ENCODE measurements at regions not wholly inside any gene's neighbourhood (a gene's known extent, or its start where the extent isn't known, plus 50 kb on each side); places are given as distances from the start of the nearest gene placed in this dataset.
A peak's percentile ranks its signal among the peaks of the same experiment; 100 is the strongest.

- no peak for DNase-seq (ENCODE audit: low spot score)
- ATAC-seq (ENCODE audit: low FRiP score), result no peak
- TF ChIP-seq CTCF (IDR thresholded peaks at IDR 0.05), result no peak
Measured at GRCh38 chr16:6645768-6646568, 686.7 kb upstream of the RBFOX1 start.

GRCh38 chr16:6644916-6645315, 687.7 kb upstream of the RBFOX1 start:
- DNase-seq (ENCODE audit: low spot score), result no peak
- TF ChIP-seq CTCF (IDR thresholded peaks at IDR 0.05), result no peak
- no peak for ATAC-seq (ENCODE audit: low FRiP score)

- peak in 1 of 3 donors; percentile 46 for TF ChIP-seq CTCF (IDR thresholded peaks at IDR 0.05)
- ATAC-seq (ENCODE audit: low FRiP score) (no peak), DNase-seq (ENCODE audit: low spot score) (peak; percentile 30)
Measured at GRCh38 chr16:6643080-6643686, 689.5 kb upstream of the RBFOX1 start.

GRCh38 chr16:6642271-6642670, 690.4 kb upstream of the RBFOX1 start:
- no peak for ATAC-seq (ENCODE audit: low FRiP score)

GRCh38 chr16:6641091-6641490, 691.6 kb upstream of the RBFOX1 start:
- ATAC-seq (ENCODE audit: low FRiP score) (no peak), DNase-seq (ENCODE audit: low spot score) (no peak)
- TF ChIP-seq CTCF (IDR thresholded peaks at IDR 0.05), result no peak

More at GRCh38 chr16:6642271-6642670, 690.4 kb upstream of the RBFOX1 start:
- TF ChIP-seq CTCF (IDR thresholded peaks at IDR 0.05), result no peak
- no peak for DNase-seq (ENCODE audit: low spot score)

GRCh38 chr16:6636457-6636856, 696.2 kb upstream of the RBFOX1 start:
- DNase-seq (ENCODE audit: low spot score) (no peak), ATAC-seq (ENCODE audit: low FRiP score) (no peak)
- no peak for TF ChIP-seq CTCF (IDR thresholded peaks at IDR 0.05)

- no peak for ATAC-seq (ENCODE audit: low FRiP score)
- no peak for DNase-seq (ENCODE audit: low spot score)
- TF ChIP-seq CTCF (IDR thresholded peaks at IDR 0.05), result no peak
Measured at GRCh38 chr16:6634151-6634550, 698.5 kb upstream of the RBFOX1 start.
